ENCODE measurements at regions not wholly inside any gene's neighbourhood (a gene's known extent, or its start where the extent isn't known, plus 50 kb on each side); places are given as distances from the start of the nearest gene placed in this dataset.
"Not testable (repeated sequence)": the region's sequence is repeated elsewhere in the genome, so short reads cannot be mapped to it uniquely, and the experiment has no call there.

GRCh38 chr2:149727927-149728326 lies 140.4 kb upstream of the MMADHC start:
- intact Hi-C loops (cut with micrococcal nuclease): no loop called here

- intact Hi-C loops (cut with micrococcal nuclease): no loop called here
Observed at GRCh38 chr2:149725234-149725633, 137.7 kb upstream of the MMADHC start.

GRCh38 chr2:149724091-149724490 lies 136.5 kb upstream of the MMADHC start:
- intact Hi-C loops (cut with micrococcal nuclease): no loop called here

- intact Hi-C loops (cut with micrococcal nuclease): no loop called here
Observed at GRCh38 chr2:149720615-149721014, 133.0 kb upstream of the MMADHC start.

GRCh38 chr2:149719695-149720094 lies 132.1 kb upstream of the MMADHC start:
- intact Hi-C loops (cut with micrococcal nuclease): no loop called here

- intact Hi-C loops (cut with micrococcal nuclease): no loop called here
Observed at GRCh38 chr2:149716687-149717086, 129.1 kb upstream of the MMADHC start.

GRCh38 chr2:149715894-149716293 lies 128.3 kb upstream of the MMADHC start:
- intact Hi-C loops (cut with micrococcal nuclease): loop anchor here (1.0 kb wide), 1 partner anchor 119 kb away; no protein-coding TSS in a partner anchor

- intact Hi-C loops (cut with micrococcal nuclease): loop anchor here (1.0 kb wide), 1 partner anchor 118 kb away; no protein-coding TSS in a partner anchor
Observed at GRCh38 chr2:149715005-149715592, 127.5 kb upstream of the MMADHC start.

GRCh38 chr2:149709496-149710263 lies 122.1 kb upstream of the MMADHC start:
- intact Hi-C loops (cut with micrococcal nuclease): no loop called here

- intact Hi-C loops (cut with micrococcal nuclease): no loop called here
Observed at GRCh38 chr2:149703281-149703680, 115.7 kb upstream of the MMADHC start.

- intact Hi-C loops (cut with micrococcal nuclease): no loop called here
Observed at GRCh38 chr2:149702571-149702970, 115.0 kb upstream of the MMADHC start.

- intact Hi-C loops (cut with micrococcal nuclease): no loop called here
Observed at GRCh38 chr2:149701241-149701640, 113.7 kb upstream of the MMADHC start.

- intact Hi-C loops (cut with micrococcal nuclease): no loop called here
Observed at GRCh38 chr2:149692961-149693396, 105.4 kb upstream of the MMADHC start.

GRCh38 chr2:149690825-149691224 lies 103.2 kb upstream of the MMADHC start:
- intact Hi-C loops (cut with micrococcal nuclease): no loop called here

GRCh38 chr2:149687052-149687427 lies 99.5 kb upstream of the MMADHC start:
- intact Hi-C loops (cut with micrococcal nuclease): no loop called here

GRCh38 chr2:149686136-149687051 lies 98.8 kb upstream of the MMADHC start:
- intact Hi-C loops (cut with micrococcal nuclease): no loop called here

GRCh38 chr2:149685401-149685800 lies 97.8 kb upstream of the MMADHC start:
- intact Hi-C loops (cut with micrococcal nuclease): not testable (repeated sequence)

- intact Hi-C loops (cut with micrococcal nuclease): no loop called here
Observed at GRCh38 chr2:149679286-149679685, 91.7 kb upstream of the MMADHC start.

- intact Hi-C loops (cut with micrococcal nuclease): no loop called here
Observed at GRCh38 chr2:149677416-149677815, 89.8 kb upstream of the MMADHC start.

- intact Hi-C loops (cut with micrococcal nuclease): no loop called here
Observed at GRCh38 chr2:149670086-149670485, 82.5 kb upstream of the MMADHC start.

GRCh38 chr2:149666809-149667320 lies 79.3 kb upstream of the MMADHC start:
- intact Hi-C loops (cut with micrococcal nuclease): no loop called here

- intact Hi-C loops (cut with micrococcal nuclease): no loop called here
Observed at GRCh38 chr2:149664896-149665295, 77.3 kb upstream of the MMADHC start.

Data from T-helper 1 cell treated with Interleukin-12 subunit alpha and Interleukin-12 subunit beta and Interleukin-4 antibody, amounts not matched to agents 30 ng/mL and 1 ng/mL, for 36 hours (primary cell).